Neural crest cell (in vitro differentiated cells): ENCODE measurements at regions not wholly inside any gene's neighbourhood (a gene's known extent, or its start where the extent isn't known, plus 50 kb on each side); places are given as distances from the start of the nearest gene placed in this dataset.

Experiments
- DNase-seq: peaks from one replicate; pipeline ENCODE4 v3.0.0; 2021; ENCODE audit warnings: low read depth, mixed read lengths, low spot score
- H3K27ac Mint-ChIP-seq: one replicate; pipeline ENCODE4 v1.8.0; 2021; ENCODE audit warnings: mild to moderate bottlenecking, mixed read lengths; ENCODE audit not compliant: unreplicated experiment
- H3K27me3 Mint-ChIP-seq: 2 replicates; pipeline ENCODE4 v1.8.0; 2021; ENCODE audit warnings: low read depth, mild to moderate bottlenecking, mixed read lengths
- H3K36me3 Mint-ChIP-seq: 2 replicates; pipeline ENCODE4 v1.8.0; 2021; ENCODE audit warnings: low read depth, mild to moderate bottlenecking, mixed read lengths
- H3K4me1 Mint-ChIP-seq: 2 replicates; pipeline ENCODE4 v1.8.0; 2021; ENCODE audit warnings: mixed read lengths
- H3K4me3 Mint-ChIP-seq: one replicate; pipeline ENCODE4 v1.8.0; 2021; ENCODE audit warnings: mild to moderate bottlenecking, mixed read lengths
- H3K9me3 Mint-ChIP-seq: 2 replicates; pipeline ENCODE4 v1.8.0; 2021; ENCODE audit warnings: mixed read lengths
- CTCF ChIP-seq: fragments of 200-600 bp; sonication (generic); conservative IDR thresholded peaks from 2 replicates; pipeline ENCODE4 v1.5.0; 2021; ENCODE audit warnings: antibody characterized with exemption, mild to moderate bottlenecking

GRCh38 chr20:55446301-55446700 lies 559.0 kb downstream of the CBLN4 start:
- no peaks in the 10 kb centered on the region for H3K27me3 Mint-ChIP-seq
- H3K36me3 Mint-ChIP-seq = no peaks in the 10 kb centered on the region
- no peaks in the 10 kb centered on the region for H3K9me3 Mint-ChIP-seq

GRCh38 chr20:55439070-55439469 lies 566.2 kb downstream of the CBLN4 start:
- DNase-seq = no peak
- Mint-ChIP-seq H3K36me3 (no peaks in the 10 kb centered on the region), H3K27me3 (no peaks in the 10 kb centered on the region), H3K27ac (no peak overlapping the region), H3K4me1 (no peaks in the 10 kb centered on the region), H3K4me3 (no peak overlapping the region), H3K9me3 (no peaks in the 10 kb centered on the region)
- TF ChIP-seq CTCF = no peak

More at GRCh38 chr20:55446301-55446700, 559.0 kb downstream of the CBLN4 start:
- no peak overlapping the region for H3K27ac Mint-ChIP-seq
- no peak overlapping the region for H3K4me3 Mint-ChIP-seq
- no peak for DNase-seq
- no peak for TF ChIP-seq CTCF
- no peaks in the 10 kb centered on the region for H3K4me1 Mint-ChIP-seq

- no peak for DNase-seq
Observed at GRCh38 chr20:55437798-55438415, 567.4 kb downstream of the CBLN4 start.

GRCh38 chr20:55424968-55425367 lies 580.4 kb downstream of the CBLN4 start:
- no peak overlapping the region for H3K4me3 Mint-ChIP-seq
- no peaks in the 10 kb centered on the region for H3K9me3 Mint-ChIP-seq
- H3K27ac Mint-ChIP-seq = no peak overlapping the region
- no peak for DNase-seq
- H3K4me1 Mint-ChIP-seq = no peaks in the 10 kb centered on the region
- no peak for TF ChIP-seq CTCF
- peaks cover under 1% of the 10 kb centered on the region for H3K36me3 Mint-ChIP-seq
- peaks cover 7% of the 10 kb centered on the region for H3K27me3 Mint-ChIP-seq

More at GRCh38 chr20:55437798-55438415, 567.4 kb downstream of the CBLN4 start:
- H3K36me3 Mint-ChIP-seq = no peaks in the 10 kb centered on the region
- no peak for TF ChIP-seq CTCF
- H3K4me1 Mint-ChIP-seq = no peaks in the 10 kb centered on the region
- H3K27ac Mint-ChIP-seq = no peak overlapping the region
- H3K27me3 Mint-ChIP-seq = no peaks in the 10 kb centered on the region
- H3K9me3 Mint-ChIP-seq = no peaks in the 10 kb centered on the region
- no peak overlapping the region for H3K4me3 Mint-ChIP-seq

GRCh38 chr20:55424476-55424875 lies 580.8 kb downstream of the CBLN4 start:
- Mint-ChIP-seq H3K27me3 (peaks cover 9% of the 10 kb centered on the region), H3K9me3 (no peaks in the 10 kb centered on the region), H3K27ac (no peak overlapping the region), H3K4me3 (no peak overlapping the region), H3K4me1 (no peaks in the 10 kb centered on the region), H3K36me3 (peaks cover 2% of the 10 kb centered on the region)
- TF ChIP-seq CTCF = no peak
- DNase-seq = no peak
